GM18909 (cell line): ENCODE measurements at regions not wholly inside any gene's neighbourhood (a gene's known extent, or its start where the extent isn't known, plus 50 kb on each side); places are given as distances from the start of the nearest gene placed in this dataset.

Experiments used
- ATAC-seq: cut with Tn5 transposase; IDR thresholded peaks from one replicate; pipeline ENCODE4 v1.9.1; 2021; ENCODE audit warnings: mild to moderate bottlenecking; ENCODE audit not compliant: unreplicated experiment, poor library complexity

DNA sequence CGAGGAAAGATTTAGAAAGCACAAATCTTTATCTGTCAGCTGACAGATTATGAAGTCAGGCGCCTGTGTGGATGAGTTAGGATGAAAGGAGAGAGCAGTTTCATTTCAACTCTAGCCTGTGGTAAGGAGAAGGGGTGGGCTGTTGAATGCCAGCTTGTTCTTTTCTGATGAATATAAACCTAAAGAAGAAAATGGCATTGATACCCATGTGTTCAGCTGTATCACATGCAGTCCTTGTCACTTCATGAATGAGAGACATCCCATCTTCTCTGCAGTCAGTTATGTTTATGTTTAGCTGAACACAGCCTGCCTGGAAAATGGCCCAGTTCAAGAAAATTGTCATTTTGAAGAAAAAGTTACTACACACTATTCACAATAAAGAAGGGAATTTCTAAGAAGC lies 345.7 kb upstream of the RBMS3 start:
- ATAC-seq = peak; percentile 43

DNA sequence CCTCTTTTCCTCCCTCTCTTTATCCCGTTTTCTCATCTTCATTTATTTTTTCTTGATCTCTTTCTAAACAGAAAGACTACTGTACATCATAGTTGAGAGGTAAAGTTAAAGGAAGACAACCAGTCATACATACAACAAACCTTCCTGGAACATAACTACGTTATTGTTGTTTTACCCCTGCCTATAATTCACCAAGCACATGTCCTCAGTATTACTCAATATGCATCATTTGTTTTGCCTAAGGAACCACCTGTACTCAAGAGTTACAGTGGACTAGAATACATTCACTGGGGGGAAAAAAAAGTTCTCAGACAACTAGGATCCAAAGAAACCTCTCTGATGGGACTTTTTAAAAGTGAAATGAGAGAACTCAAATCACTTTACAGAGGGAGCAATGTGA lies 344.7 kb upstream of the RBMS3 start:
- no peak for ATAC-seq

DNA sequence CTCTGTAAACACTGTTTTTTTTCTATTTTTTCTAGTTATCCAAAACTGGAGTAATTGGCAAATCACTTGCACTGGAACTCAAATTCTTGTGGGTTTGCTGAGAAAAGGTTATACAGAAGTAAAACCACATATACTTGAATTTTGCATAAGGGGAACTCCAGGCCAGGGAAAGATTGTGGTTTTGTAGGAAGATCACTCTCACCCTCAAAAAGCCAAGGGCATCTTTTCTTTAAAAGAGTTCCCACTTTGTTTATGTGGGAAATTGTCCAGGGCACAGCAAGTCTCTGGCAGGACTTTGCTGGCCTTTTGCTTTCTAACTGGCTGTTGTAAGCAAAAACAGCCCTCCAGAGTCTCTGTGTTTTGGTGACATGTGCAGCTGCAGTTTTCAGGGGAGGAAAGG lies 340.3 kb upstream of the RBMS3 start:
- peak; percentile 84 for ATAC-seq

DNA sequence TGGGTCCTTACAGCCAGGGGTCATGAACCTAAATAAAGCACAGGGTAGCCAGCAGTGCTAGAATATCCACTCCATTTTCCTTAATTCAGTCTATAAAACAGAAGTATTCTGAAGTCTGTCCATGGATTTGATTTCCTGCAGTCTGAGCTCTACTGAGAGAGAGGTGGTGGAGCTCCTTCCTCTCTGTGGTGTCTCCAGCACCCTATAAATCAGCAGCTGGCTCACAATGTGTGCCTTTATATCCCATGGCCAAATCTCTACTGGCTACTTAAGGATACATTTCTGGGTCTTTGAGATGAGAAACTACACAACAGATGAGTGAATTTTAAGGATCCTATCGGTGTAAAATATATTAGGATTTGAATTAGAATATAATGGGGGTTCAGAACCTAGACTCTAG lies 339.9 kb upstream of the RBMS3 start:
- peak; percentile 16 for ATAC-seq

DNA sequence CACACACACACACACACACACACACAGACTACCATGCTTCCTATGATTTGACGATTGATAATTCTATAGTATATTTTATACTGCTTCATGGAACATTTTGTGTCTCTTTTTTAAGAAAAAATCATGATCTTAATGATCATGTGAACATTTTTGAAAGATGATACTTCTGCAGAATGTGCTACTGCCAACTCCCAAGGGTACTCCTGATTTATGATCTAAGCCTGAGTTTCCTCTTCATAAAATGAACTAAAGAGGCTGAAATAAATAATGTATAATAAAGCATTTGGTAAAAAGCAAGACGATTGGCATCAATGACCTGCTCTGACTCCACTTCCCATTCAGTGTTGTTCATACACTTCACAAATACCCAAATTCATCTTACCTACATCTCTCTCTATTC lies 333.8 kb upstream of the RBMS3 start:
- ATAC-seq = no peak

DNA sequence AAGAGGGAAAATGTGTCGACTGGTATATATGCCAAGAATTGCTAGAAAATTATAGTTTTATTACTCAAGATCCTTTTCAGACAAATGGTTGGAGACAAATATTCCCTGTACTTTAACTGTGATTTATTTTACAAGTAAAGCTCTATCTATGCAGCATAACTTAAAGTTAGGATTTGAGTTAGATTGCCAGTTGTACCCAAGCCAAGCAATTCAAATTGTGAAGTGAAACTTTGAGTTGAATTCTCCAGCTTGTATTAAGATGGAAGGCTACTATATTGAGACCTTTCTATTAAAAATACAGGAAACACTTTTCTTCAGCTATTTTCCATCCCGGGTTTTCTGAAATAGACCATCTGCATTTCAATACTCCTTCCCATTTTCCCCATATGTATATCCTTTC lies 333.1 kb upstream of the RBMS3 start:
- no peak for ATAC-seq

DNA sequence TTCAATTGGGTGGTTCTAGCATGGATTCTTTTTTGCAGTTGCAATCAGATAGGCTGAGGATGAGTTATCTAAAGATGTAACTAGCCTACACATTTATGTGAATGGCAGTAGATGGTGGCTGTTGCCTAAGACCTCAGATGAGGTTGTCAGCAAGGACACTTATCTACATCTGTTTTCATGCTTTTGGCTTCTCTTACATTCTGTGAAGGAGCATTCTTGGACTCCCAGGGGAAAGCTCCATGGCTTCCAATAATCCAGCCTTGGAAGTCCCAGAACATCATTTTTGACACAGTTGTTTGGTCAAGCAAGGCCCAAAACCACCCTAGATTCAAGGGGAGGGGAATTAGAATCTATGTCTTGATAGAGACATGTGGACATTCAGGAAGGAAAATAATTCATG lies 332.2 kb upstream of the RBMS3 start:
- no peak for ATAC-seq

DNA sequence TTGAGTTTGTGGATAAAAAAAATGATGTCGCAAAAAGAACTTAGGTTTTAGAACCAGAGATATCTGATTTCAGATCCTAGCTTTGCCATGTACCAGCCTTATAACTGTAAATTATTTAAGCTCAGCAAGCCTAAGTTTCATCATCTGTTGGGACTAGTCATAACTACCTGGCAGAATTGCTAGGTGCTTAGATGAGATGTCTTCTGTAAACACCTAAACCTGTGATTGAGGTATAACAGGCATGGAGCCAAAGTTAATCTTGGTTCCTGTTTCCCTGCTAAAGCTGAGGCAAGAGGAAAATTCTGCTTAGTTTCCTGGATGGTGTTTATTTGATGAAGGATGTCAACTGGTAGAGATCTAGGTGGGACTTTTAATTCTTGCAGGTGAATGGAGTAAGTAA lies 331.3 kb upstream of the RBMS3 start:
- ATAC-seq = no peak

DNA sequence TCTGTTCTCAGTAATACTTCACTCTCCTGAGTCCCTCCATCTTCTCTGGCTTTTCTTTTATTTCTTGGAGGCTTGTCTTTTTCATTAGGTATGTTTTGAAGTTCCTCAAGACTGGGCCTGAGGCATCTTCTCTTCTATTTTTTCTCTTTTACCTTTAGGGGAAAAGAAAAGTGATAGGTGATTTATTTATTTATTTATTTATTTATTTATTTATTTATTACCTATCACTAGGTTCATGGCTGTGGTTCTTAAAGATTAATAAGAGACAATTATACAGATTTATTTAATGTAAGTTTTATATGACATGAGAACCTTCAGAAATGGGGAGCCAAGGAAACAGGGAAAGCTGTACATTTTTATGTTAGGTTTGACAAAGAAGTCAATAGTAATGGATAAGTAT lies 330.3 kb upstream of the RBMS3 start:
- ATAC-seq = no peak

DNA sequence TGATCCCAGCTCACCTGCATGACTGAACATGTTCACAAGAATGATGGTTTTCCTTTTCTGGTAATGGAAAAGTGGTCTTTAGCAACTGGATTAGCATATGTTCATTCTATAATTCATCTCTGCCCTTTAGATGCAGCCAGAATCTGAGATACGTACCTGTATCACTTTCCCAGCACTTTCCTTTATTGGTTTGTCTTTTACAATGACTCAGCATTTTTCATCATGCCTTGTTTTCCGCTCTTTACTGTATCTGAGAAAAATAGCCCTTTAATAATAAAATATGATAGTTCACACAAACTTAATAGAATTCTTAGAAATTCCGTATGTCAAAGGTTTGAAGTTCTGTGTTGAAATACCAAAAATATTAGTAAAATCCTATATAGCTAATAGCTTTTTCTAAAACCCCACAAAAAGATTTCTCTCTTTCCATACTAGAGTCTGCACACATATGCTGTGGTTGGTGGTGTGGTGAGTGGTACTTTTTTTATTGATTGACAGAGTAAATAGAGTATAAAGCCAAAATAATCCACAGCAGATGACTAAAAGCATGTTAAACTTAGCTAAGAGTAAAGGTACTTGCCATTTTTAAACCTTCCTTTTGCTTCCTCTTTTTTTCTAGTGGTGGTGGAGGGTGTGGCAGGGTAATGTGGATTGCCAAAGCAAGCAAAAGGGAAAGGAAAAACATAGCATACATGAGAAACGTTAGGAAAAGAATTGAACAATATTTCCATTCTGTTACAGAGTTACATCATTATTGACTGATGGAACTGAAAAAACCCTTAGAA lies 328.9 kb upstream of the RBMS3 start:
- no peak for ATAC-seq

DNA sequence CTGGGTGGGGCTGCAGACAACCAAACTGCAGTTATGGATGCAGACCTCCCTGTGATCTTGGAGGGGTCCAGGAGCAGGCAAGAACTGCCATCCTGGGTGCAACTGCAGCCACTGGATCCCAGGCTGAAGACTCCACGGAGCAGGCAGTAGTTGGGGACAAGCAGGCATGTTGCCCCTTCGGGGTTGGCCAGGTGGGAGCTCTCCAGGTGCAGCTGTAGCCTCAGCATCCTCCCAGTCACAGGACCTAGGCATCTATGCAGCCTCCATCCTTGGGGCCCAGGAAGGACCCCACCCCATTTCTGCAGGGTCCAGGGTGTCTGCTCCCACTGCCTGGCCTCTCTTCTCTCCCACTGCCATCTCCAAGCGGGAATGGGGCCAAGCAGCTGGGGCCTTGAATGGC lies 322.2 kb upstream of the RBMS3 start:
- ATAC-seq = no peak

DNA sequence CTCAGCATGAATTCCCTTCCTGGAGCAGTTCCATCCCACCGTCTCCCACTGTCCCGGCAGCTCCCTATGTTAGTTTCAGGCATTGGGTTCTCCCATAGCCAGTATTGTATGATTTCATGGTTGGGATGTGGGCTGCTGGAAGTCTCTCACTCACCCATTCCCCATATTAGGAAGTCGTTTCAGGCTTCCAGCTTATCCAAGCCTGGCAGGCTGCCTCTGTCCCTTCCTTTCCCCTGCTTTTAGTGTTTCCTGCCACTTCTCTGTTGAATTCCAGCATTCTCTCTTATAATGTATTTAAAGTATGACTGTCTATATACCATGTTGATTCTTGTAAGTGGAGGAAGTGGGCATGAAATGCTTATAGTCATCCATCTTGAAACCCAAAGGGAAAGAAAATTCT lies 309.7 kb upstream of the RBMS3 start:
- no peak for ATAC-seq

DNA sequence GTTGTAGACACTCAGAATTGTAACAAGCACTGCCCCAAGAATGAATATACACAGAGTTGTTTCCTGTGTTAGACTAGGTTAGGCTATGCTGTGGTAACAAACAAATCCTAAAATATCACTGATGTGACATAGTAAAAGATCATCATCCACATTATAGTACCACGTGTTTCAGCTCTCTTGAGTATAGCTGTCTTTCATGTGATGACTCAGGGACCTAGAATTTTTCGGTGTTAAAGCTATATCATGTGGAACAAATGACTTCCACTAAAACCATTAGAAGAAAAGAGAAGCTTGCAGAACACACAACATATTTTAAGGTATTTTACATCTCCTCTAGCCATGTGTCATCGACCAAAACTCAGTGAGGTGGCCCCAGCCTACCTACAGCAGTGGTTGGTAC lies 307.9 kb upstream of the RBMS3 start:
- no peak for ATAC-seq

DNA sequence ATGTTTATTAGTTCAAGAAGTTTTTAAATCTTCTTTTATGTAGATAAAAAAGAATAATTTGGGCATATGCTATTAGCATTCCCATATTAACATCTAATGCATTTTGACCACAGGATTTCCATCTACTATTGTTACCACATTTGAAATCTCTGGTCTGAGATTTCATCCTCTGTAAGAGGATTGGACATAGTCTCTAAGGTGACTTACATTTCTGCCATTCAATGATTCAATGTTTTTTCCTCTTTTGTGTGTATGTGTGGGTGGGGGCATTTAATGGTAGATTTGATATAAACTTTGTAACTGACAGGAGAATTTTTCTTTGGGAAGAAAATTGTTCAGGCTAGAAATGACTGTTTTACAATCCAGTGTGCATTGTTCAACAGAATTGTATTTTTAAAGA lies 307.3 kb upstream of the RBMS3 start:
- no peak for ATAC-seq

DNA sequence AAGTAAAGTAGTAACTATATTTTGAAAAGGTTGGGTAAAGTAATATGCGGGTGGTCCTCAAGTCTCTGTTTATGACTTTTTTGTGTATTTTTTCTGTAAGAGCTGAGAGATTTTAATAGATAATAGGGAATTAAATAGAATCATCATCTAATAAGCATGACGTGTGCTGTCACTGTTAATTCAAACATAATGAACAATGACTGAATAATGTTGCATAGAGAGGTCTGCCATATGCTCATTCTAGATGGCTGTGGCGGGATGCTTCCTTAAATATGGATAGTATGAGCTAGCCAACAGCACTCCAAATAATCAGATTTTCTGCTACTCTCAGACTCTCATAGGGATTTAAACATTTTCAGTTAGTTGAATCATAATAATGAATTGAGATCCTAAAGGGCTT lies 302.8 kb upstream of the RBMS3 start:
- ATAC-seq = no peak

DNA sequence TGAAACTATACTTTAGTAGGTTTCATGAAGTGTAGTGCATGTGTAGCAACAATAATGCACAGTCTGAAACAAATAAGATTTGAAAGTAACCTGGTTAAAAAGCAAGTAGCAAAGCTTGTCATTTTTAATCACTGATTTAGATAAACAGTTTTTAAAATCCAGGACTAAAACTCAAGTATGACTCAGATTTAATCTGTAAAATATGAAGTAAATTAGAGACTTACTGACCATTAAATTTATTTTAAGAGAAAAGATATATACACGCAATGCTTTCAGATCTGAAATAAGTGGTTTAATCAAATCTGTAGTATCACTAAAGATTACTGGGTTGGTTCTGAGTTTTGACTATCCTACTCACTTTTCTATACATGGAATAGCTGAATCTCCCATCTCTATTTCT lies 300.7 kb upstream of the RBMS3 start:
- ATAC-seq = no peak

DNA sequence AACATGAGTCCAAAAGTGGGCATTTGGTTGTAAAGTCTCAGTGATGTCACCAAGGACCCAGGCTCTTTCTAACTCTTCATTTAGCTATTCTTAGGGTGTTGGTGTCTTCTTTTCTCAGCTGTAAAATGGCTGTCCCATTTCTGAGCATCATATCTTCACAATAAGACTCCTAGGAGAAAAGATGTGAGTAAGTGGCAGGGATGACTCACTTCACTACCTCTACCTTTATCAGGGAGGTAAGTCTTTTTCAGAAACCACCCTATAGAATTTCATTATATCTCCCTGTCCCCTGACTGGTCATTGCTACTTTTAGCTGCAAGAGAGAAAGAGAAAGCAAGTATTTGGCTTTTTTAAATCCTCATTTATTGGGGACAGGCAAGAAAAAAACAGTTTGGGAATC lies 300.2 kb upstream of the RBMS3 start:
- ATAC-seq = no peak

DNA sequence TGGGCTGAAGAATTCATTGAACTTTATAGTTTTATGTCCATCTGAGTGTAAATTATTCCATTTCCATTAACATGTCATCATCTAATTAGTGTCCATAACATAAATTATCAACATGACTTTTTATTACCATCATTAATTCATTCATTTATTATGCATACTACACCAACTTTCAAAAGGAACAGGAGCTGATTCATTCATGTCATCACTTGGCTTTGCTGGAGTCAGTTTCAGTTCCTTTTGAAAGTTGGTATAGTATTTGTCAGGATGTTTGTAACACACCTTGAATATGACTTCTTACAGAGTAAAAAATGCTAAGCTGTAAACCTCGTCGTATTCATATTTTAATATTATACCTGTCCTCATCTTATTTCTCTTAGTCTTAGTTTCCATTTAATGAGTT lies 298.0 kb upstream of the RBMS3 start:
- peak; percentile 91 for ATAC-seq

DNA sequence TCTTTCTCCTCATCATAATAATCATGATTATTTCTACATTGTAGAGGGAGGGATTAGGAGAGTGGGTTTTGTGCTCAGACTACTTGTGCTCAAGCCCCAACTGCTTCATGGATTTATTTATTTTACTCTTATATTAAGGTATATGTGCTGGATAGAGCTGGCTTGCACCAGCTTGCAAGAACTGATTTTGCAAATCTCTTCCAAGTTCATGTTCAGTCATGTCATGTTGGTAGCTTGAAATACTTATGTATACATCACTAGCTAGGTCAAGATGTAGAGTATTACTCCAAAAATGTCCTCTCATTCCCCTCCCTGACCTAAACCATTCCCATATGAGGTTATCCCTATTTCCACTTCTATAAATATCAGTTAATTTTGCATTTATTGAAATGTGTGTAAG lies 293.9 kb upstream of the RBMS3 start:
- ATAC-seq = no peak

DNA sequence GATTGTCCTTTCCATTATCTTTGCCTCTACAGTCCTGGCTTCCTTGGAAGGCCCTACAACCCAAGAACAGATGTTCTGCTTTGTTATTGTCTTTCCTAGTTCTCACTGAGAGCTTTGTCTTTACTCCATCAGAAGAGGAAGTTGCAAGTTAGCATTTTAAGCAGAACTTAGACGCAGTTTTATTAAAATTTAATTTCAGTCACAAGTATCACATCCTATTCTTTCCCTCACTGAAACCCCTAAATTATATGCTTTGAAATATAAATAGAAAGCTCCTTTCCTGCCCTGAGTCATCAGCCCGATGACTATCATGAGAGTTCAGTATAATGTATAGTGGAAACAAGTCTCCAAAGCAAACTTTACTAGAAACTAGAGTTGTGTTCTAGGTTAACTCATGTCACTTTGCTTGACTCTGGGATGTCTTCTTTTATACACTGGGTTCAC lies 291.2 kb upstream of the RBMS3 start:
- ATAC-seq = peak; percentile 93

DNA sequence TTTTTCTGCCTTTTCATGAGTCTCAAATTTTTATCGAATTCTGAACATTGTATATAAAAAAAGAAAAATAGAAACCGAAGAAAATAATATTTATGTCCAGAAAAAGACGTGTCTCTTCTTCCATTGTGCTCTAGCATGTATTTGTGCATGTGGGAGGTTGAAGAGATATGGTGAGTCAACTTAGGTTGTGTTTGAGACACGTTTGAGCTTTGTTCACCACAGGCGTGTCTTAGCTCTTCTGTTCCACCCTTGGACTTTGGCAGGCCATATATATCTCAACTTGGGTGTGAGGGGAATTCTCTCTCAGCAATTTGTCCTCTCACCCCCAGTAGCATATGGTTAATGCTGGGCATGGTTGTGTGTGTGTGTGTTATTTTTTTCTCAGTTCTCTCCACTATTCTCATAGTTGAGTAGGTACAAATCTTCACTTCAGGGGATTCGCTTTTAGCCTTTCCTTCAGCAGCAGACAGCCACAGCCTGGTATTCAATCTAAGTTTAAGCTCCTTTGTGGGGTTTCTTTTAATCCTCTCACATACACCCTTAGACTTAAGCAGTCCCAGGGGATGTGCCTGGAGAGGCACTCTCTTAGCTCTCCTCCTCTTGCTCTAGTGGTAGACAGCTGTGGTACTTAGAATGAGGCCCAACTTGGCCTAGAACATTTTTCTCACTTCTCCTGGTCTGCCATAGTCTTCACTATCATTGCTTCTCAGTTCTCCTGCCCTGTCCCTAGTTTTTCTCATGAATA lies 286.5 kb upstream of the RBMS3 start:
- no peak for ATAC-seq
